GM21786 (cell line): ENCODE measurements at regions not wholly inside any gene's neighbourhood (a gene's known extent, or its start where the extent isn't known, plus 50 kb on each side); places are given as distances from the start of the nearest gene placed in this dataset.

Experiments
- ATAC-seq: cut with Tn5 transposase; IDR thresholded peaks from one replicate; pipeline ENCODE4 v1.9.1; 2021; ENCODE audit not compliant: unreplicated experiment

- no peak for ATAC-seq
These were observed 415.3 kb downstream of the HRH4 start for GRCh38 chr18:24875777-24876176.

GRCh38 chr18:24876266-24876665 is 415.8 kb downstream of the HRH4 start:
- no peak for ATAC-seq

GRCh38 chr18:24877066-24877465 is 416.6 kb downstream of the HRH4 start:
- ATAC-seq = no peak

- no peak for ATAC-seq
These were observed 417.1 kb downstream of the HRH4 start for GRCh38 chr18:24877546-24877945.

GRCh38 chr18:24878289-24878688 is 417.9 kb downstream of the HRH4 start:
- no peak for ATAC-seq

- no peak for ATAC-seq
These were observed 424.8 kb downstream of the HRH4 start for GRCh38 chr18:24885276-24885675.

GRCh38 chr18:24894880-24895279 is 434.4 kb downstream of the HRH4 start:
- no peak for ATAC-seq

- ATAC-seq = no peak
These were observed 437.0 kb downstream of the HRH4 start for GRCh38 chr18:24897461-24897860.

GRCh38 chr18:24910221-24910620 is 441.7 kb downstream of the ZNF521 start:
- no peak for ATAC-seq

- no peak for ATAC-seq
These were observed 438.3 kb downstream of the ZNF521 start for GRCh38 chr18:24913507-24914170.

- ATAC-seq = no peak
These were observed 437.8 kb downstream of the ZNF521 start for GRCh38 chr18:24914171-24914525.

- no peak for ATAC-seq
These were observed 437.3 kb downstream of the ZNF521 start for GRCh38 chr18:24914685-24915084.

GRCh38 chr18:24915547-24915946 is 436.4 kb downstream of the ZNF521 start:
- ATAC-seq = no peak

GRCh38 chr18:24917767-24918166 is 434.2 kb downstream of the ZNF521 start:
- no peak for ATAC-seq

GRCh38 chr18:24918257-24918656 is 433.7 kb downstream of the ZNF521 start:
- no peak for ATAC-seq

GRCh38 chr18:24919181-24919797 is 432.7 kb downstream of the ZNF521 start:
- no peak for ATAC-seq

GRCh38 chr18:24922491-24922890 is 429.5 kb downstream of the ZNF521 start:
- ATAC-seq = no peak

GRCh38 chr18:24923138-24923537 is 428.8 kb downstream of the ZNF521 start:
- peak; percentile 92 for ATAC-seq

- ATAC-seq = no peak
These were observed 427.8 kb downstream of the ZNF521 start for GRCh38 chr18:24924066-24924716.

- ATAC-seq = no peak
These were observed 425.3 kb downstream of the ZNF521 start for GRCh38 chr18:24926649-24927048.

- ATAC-seq = no peak
These were observed 423.6 kb downstream of the ZNF521 start for GRCh38 chr18:24928301-24928878.

- no peak for ATAC-seq
These were observed 421.5 kb downstream of the ZNF521 start for GRCh38 chr18:24930478-24930877.
